Caco-2 (cell line): ENCODE measurements at regions not wholly inside any gene's neighbourhood (a gene's known extent, or its start where the extent isn't known, plus 50 kb on each side); places are given as distances from the start of the nearest gene placed in this dataset.

Source experiments
- BruUV-seq: library from RNA; stranded (reverse); fragments of 400-500 nt; replicated peaks from 2 replicates; lab custom pipeline; 2021; lab: Mats Ljungman, UMichigan
- CTCF ChIA-PET: fragments of 300-600 bp; sonication (Branson Sonifier 250); formaldehyde crosslinking; loops from one replicate; lab custom pipeline; 2022; ENCODE audit warnings: antibody characterized with exemption; lab: Charles Lee
- POLR2A ChIA-PET: fragments of 300-600 bp; sonication (Branson Sonifier 250); formaldehyde crosslinking; loops from one replicate; lab custom pipeline; 2022; ENCODE audit warnings: antibody characterized with exemption; lab: Charles Lee
- DNase-seq, 2 experiments: peaks; one replicate each; pipeline versions ENCODE4 v3.0.0 to v3.0.0-alpha.2; 2020 to 2022
- H3K27me3 ChIP-seq: replicated peaks from 2 replicates; pipeline ENCODE4 v1.6.0; 2011; ENCODE audit warnings: low read length; ENCODE audit not compliant: control insufficient read depth, insufficient read depth
- H3K36me3 ChIP-seq: 2 replicates; pipeline ENCODE4 v1.5.1; 2011; ENCODE audit warnings: low read length; ENCODE audit not compliant: control insufficient read depth, insufficient read depth
- H3K4me1 ChIP-seq: fragments of 250-450 bp; sonication (Bioruptor Pico); 2 replicates; pipeline ENCODE4 v1.5.1; 2020; ENCODE audit warnings: mild to moderate bottlenecking
- H3K4me3 ChIP-seq: 2 replicates; pipeline ENCODE4 v1.5.1; 2011; ENCODE audit warnings: low read depth, mild to moderate bottlenecking, control low read depth, low read length
- H3K9me3 ChIP-seq: fragments of 250-450 bp; sonication (Bioruptor Pico); 2 replicates; pipeline ENCODE4 v1.5.1; 2020; ENCODE audit warnings: mild to moderate bottlenecking, moderate library complexity
- H3K27ac Mint-ChIP-seq: one replicate; pipeline ENCODE4 v1.8.0; 2022; ENCODE audit warnings: mixed read lengths; ENCODE audit not compliant: unreplicated experiment
- H3K27me3 Mint-ChIP-seq: one replicate; pipeline ENCODE4 v1.8.0; 2022; ENCODE audit warnings: mixed read lengths; ENCODE audit not compliant: insufficient read depth, unreplicated experiment
- H3K36me3 Mint-ChIP-seq: one replicate; pipeline ENCODE4 v1.8.0; 2022; ENCODE audit warnings: mild to moderate bottlenecking, mixed read lengths; ENCODE audit not compliant: insufficient read depth, unreplicated experiment
- H3K4me1 Mint-ChIP-seq: one replicate; pipeline ENCODE4 v1.8.0; 2022; ENCODE audit warnings: low read depth, mixed read lengths; ENCODE audit not compliant: unreplicated experiment
- H3K4me3 Mint-ChIP-seq: one replicate; pipeline ENCODE4 v1.8.0; 2022; ENCODE audit warnings: mild to moderate bottlenecking, moderate library complexity, mixed read lengths; ENCODE audit not compliant: unreplicated experiment
- H3K9me3 Mint-ChIP-seq: one replicate; pipeline ENCODE4 v1.8.0; 2022; ENCODE audit warnings: mixed read lengths; ENCODE audit not compliant: unreplicated experiment
- CTCF ChIP-seq, 2 experiments: fragments of 200-600 bp in 1 of 2; IDR thresholded peaks; 1 replicate in 1 of 2; 2 replicates in 1 of 2; pipeline versions ENCODE4 v1.5.1 to v1.8.0; 2011 to 2022; ENCODE audit warnings: antibody characterized with exemption in 1 of 2, control low read depth in 1 of 2, inconsistent platforms in 1 of 2, low read depth in 1 of 2, low read length in 1 of 2, mild to moderate bottlenecking in 1 of 2, moderate library complexity in 1 of 2; ENCODE audit not compliant: insufficient read depth in 1 of 2, severe bottlenecking in 1 of 2, unreplicated experiment in 1 of 2
- intact Hi-C: fragments of 100-400 bp; cut with micrococcal nuclease; formaldehyde crosslinking; loops from one replicate; pipeline ENCODE4 v1.10.0; 2022; ENCODE audit not compliant: unreplicated experiment

DNA sequence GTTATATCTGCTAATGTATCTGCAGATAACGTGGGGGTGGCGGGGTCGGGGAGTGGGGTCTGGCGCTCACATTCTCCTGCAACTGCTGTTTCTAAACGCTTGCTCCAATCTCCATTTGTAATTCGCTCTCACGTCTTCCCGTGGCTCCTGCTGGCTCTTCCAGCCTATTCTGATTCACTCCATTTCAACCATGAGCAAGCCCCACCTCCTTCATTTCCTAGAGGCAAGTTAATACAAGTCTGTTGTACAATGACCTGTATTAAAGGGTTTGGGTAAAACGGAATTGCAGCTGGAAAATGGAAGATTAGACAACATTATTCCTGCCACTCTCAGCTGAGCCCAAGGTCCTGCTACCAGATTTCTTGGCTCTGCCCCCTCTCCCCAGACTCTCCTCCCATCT is 132.3 kb downstream of the CSNK2A3 start:
- intact Hi-C loops = no loop called here
- DNase-seq = no peak
- Histone ChIP-seq H3K4me3 (no peak overlapping the region), H3K36me3 (no peaks in the 10 kb centered on the region), H3K27me3 (no peaks in the 10 kb centered on the region), H3K4me1 (no peaks in the 10 kb centered on the region), H3K9me3 (no peaks in the 10 kb centered on the region)
- no peak for TF ChIP-seq CTCF (IDR thresholded peaks at IDR 0.05; ENCODE audit: insufficient read depth in 1 of 2, low read depth in 1 of 2, low read length in 1 of 2, severe bottlenecking in 1 of 2, unreplicated experiment in 1 of 2)
- Mint-ChIP-seq H3K27ac (no peak overlapping the region), H3K27me3 (peaks cover 6% of the 10 kb centered on the region), H3K9me3 (no peaks in the 10 kb centered on the region), H3K36me3 (no peaks in the 10 kb centered on the region), H3K4me1 (no peaks in the 10 kb centered on the region), H3K4me3 (no peak overlapping the region)
- POLR2A ChIA-PET = no interaction called here
- CTCF ChIA-PET = no interaction called here
- BruUV-seq = no TSS peak

DNA sequence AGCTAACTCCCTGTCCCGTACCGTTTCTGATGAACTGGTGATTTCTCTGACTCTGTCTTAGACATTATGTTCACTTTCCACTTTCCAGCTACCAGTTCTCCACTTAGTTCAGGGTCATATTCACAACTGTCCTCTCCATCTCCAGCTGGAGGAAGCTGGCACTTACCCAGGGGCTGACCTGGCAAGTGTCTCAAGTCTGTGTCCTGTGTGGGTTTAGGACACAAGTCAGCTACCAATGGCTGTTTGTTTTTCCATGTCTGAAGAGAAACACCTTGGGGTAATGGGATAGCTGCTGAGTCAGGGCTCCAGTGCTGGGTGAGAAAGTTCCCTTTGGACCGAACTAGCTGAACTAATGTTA is 134.4 kb downstream of the CSNK2A3 start:
- no peaks in the 10 kb centered on the region for H3K4me1 ChIP-seq
- DNase-seq = no peak
- H3K4me3 Mint-ChIP-seq = no peak overlapping the region
- POLR2A ChIA-PET = no interaction called here
- H3K4me1 Mint-ChIP-seq = no peaks in the 10 kb centered on the region
- no peak for TF ChIP-seq CTCF (IDR thresholded peaks at IDR 0.05; ENCODE audit: insufficient read depth in 1 of 2, low read depth in 1 of 2, low read length in 1 of 2, severe bottlenecking in 1 of 2, unreplicated experiment in 1 of 2)
- no peaks in the 10 kb centered on the region for H3K9me3 Mint-ChIP-seq
- H3K36me3 Mint-ChIP-seq = no peaks in the 10 kb centered on the region
- CTCF ChIA-PET = no interaction called here
- no TSS peak for BruUV-seq
- no peaks in the 10 kb centered on the region for H3K36me3 ChIP-seq
- intact Hi-C loops = no loop called here
- H3K27ac Mint-ChIP-seq = no peak overlapping the region
- peaks cover 12% of the 10 kb centered on the region for H3K27me3 Mint-ChIP-seq
- H3K27me3 ChIP-seq = no peaks in the 10 kb centered on the region
- H3K4me3 ChIP-seq = no peak overlapping the region
- H3K9me3 ChIP-seq = no peaks in the 10 kb centered on the region

DNA sequence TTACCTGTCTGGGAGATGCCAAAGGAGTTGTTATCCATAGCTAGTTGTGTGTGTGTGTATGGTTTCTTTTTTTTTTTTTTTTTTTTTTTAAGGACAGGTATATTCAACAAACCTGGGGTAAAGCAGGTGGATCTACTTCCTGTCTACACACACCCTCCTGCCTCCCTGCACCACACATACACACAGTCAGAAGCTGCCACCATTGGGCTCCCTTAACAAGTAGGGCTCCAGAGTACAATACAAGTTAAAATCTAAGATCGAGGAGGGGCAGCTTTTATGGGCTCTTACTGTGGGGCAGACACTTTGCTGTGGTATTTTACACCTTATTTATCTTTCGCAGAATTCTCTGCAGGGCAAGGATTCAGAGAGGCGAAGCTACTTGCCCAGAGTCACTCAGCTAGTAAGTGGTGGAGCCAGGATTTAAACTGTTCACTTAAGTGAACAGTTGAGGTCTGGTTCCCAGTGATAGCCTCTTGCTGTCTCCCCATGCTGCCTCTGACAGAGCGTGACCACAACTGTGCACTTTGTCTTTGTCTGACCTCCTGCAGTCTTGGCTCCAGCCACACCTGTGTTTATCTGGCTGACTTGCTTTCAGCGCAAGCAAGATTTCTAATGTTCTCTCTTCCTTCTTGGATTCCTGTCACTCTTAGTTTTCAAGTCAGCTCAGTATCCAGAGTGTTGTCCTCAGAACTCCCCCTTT is 135.0 kb downstream of the CSNK2A3 start:
- Histone ChIP-seq H3K4me1 (no peaks in the 10 kb centered on the region), H3K4me3 (no peak overlapping the region), H3K36me3 (no peaks in the 10 kb centered on the region), H3K9me3 (no peaks in the 10 kb centered on the region), H3K27me3 (no peaks in the 10 kb centered on the region; the same call in 1 of the 2 replicates)
- POLR2A ChIA-PET = no interaction called here
- Mint-ChIP-seq H3K27me3 (peaks cover 12% of the 10 kb centered on the region), H3K4me3 (no peak overlapping the region), H3K4me1 (no peaks in the 10 kb centered on the region), H3K9me3 (no peaks in the 10 kb centered on the region), H3K27ac (no peak overlapping the region), H3K36me3 (no peaks in the 10 kb centered on the region)
- CTCF ChIA-PET = no interaction called here
- BruUV-seq = no TSS peak
- intact Hi-C loops = no loop called here
- DNase-seq = no peak
- no peak for TF ChIP-seq CTCF (IDR thresholded peaks at IDR 0.05; ENCODE audit: insufficient read depth in 1 of 2, low read depth in 1 of 2, low read length in 1 of 2, severe bottlenecking in 1 of 2, unreplicated experiment in 1 of 2)
